HG02623 (cell line): ENCODE measurements at regions not wholly inside any gene's neighbourhood (a gene's known extent, or its start where the extent isn't known, plus 50 kb on each side); places are given as distances from the start of the nearest gene placed in this dataset.

ENCODE experiments used
- ATAC-seq: cut with Tn5 transposase; IDR thresholded peaks from one replicate; pipeline ENCODE4 v1.9.1; 2021; ENCODE audit warnings: moderate library complexity; ENCODE audit not compliant: unreplicated experiment

DNA sequence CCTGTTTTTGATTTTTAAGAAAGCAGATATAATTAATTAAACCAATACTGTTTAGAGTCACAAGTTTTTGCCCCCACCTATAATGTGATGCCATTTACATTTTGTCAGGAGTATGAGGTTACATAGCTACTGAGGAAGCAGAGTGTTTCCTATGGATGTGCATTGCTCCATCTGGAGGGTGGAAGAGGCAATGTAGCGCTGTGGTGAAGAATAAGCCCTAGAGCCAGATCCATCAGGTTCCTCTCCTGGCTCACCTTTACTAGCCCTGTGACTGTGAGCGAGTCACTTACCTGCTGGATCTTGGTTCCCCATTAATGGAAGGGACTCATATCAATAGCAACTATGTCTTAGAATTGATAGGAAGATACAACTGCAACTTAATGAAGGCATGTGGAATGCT lies 216.0 kb downstream of the GPAM start:
- ATAC-seq: no peak

- ATAC-seq: no peak
Measured at GRCh38 chr10:111968647-111969046, 214.9 kb downstream of the GPAM start.

GRCh38 chr10:111970111-111970510 lies 213.5 kb downstream of the GPAM start:
- ATAC-seq: no peak

- no peak for ATAC-seq
Measured at GRCh38 chr10:111972109-111972508, 211.5 kb downstream of the GPAM start.

GRCh38 chr10:111973306-111973705 lies 210.3 kb downstream of the GPAM start:
- no peak for ATAC-seq

DNA sequence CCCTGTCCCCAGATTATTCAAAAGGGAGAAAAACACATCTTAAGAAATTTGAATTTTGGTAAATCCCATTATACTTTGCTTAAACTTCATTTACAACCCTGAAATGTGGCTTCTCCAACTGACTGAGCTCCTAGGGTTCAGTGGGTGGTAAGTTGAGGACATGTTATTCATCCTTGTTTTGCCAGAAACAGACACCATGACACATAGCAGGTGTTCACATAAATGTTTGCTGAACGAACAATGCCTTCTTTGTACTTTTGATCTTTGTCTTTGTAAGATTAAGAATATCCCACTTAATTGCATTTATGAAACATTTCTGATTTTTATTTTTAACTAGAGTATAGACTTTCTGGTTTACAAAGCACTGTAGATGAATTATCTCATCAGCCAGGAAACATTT lies 209.7 kb downstream of the GPAM start:
- no peak for ATAC-seq

GRCh38 chr10:111974325-111974724 lies 209.2 kb downstream of the GPAM start:
- ATAC-seq: no peak

GRCh38 chr10:111976557-111976956 lies 207.0 kb downstream of the GPAM start:
- ATAC-seq: no peak

DNA sequence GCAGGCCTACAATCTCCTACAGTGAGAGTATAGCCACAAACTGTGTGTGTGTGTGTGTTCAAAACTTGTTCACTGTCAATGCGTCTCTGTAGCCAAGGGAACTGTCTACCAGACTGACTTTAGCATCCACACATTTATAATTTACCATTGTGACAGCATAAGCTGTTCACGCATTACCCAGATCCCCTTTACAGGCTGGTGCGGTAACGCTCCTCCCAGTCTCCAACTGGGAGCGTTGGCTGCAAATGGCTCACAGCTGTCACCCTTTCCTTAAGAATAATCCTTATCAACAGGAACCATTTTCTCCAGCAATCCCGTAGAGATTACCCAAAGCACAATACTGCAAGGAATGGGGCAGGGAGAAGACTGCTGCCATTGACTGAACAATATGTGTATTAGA lies 199.5 kb downstream of the GPAM start:
- ATAC-seq: no peak

DNA sequence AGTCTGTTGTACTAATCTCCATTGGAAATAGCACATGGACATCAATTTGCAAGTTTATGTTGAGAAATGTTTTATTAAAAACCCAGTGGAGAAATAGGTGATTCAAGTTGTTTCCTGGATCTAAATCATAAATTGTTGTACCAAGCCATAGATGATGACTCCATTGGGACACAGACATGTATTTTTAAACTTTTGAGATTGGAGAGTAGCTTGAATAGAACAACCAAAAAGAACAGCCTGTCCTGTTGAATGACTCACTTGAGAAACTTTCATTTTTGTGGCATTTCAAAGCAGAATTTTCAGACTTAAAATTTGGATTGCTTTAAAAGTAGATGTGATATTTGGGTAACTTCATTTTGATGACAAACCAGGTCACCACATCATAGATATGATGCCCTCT lies 197.5 kb downstream of the GPAM start:
- no peak for ATAC-seq

DNA sequence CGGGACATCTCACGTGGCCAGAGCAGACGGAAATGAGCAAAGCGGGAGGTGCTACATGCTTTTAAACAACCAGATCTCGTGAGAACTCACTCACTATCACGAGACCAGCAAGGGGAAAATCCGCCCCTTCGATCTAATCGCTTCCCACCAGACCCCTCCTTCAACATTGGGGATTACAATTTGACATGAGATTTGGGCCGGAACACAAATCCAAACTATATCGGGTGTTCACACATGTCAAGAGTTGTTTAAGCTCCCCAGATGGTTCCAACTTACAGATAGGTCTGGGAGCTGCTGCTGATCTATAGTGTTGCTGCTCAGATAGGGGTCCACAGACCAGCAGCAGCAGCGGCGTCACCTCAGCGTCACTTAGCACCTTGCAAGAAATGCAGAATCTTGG lies 194.9 kb downstream of the GPAM start:
- no peak for ATAC-seq

DNA sequence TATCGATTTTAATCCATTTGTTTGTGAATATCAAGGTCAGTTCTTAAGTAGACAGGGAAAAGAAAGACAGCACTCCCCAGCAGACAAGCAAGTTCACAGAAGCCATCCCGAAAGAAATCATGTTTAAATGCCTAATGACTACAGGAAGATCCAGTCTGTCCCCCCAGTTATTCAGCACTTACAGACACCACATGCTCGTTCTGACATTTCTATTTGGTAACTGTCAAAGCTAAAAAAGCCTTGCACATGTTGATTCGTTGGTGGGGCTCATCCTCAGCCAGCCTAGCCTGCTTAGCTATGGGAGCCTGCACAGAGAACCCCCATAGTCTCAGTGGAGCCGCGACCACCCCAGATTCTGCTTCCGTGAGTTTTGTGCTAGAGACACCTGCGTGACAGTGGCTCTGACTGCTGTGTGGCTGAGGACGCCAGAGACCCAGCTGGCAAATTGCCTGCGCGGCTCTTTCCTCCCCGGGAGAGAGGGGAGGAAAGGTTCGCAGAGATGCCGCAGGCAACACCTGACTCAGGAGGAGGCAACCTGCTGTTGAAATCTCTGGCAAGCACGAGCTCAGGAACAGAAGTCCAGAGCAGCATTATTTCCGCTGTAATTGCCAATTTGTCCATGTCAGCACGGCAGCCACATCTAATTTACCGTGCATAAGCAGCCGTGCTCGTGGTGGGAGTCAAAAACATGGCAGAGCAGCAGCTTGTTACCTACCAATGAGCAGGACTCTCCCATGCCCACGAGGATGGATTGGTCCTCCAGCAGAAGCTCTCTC lies 194.2 kb downstream of the GPAM start:
- no peak for ATAC-seq

GRCh38 chr10:111990734-111991133 lies 192.8 kb downstream of the GPAM start:
- no peak for ATAC-seq

- no peak for ATAC-seq
Measured at GRCh38 chr10:111993321-111993720, 190.2 kb downstream of the GPAM start.

- ATAC-seq: no peak
Measured at GRCh38 chr10:111993872-111994426, 189.6 kb downstream of the GPAM start.

DNA sequence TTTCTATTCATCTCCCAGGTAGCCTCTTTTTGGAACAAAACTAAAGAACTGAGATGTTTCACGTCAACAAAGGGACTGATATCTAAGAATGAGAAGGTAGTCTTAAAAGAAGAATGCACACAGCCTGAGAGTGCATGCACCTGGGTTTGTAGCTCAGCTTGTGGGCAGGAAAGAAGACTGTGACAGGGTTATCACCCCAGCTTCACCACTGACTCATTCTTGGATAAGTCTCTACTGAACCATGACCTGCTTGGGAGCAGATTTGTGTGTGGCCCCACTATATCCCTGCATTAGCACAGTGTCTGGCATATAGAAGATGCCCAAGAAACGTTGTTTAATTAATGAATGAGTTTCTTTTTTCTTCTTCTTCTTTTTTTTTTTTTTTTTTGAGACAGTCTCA lies 187.5 kb downstream of the GPAM start:
- peak; percentile 97 for ATAC-seq

DNA sequence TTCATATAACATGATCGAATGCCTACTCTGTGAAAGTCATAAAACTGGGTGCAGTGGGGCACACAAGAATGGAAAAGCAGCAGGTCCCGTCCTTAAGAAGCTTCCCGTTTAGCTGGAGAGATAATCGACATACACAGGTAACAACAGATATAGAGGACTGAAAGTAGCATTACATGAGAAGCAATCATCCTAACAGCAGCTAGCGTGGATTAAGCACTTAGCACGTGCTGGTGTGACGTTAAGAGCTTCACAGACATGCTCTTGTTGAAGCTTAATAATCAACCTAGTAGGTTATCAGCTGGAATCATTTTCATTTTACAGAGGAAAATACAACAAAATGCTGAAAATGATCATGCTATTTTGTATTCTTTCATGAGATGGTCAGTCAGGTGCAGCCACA lies 184.8 kb downstream of the GPAM start:
- ATAC-seq: no peak

- no peak for ATAC-seq
Measured at GRCh38 chr10:111999205-111999914, 184.2 kb downstream of the GPAM start.

- no peak for ATAC-seq
Measured at GRCh38 chr10:111999915-112000302, 183.7 kb downstream of the GPAM start.

DNA sequence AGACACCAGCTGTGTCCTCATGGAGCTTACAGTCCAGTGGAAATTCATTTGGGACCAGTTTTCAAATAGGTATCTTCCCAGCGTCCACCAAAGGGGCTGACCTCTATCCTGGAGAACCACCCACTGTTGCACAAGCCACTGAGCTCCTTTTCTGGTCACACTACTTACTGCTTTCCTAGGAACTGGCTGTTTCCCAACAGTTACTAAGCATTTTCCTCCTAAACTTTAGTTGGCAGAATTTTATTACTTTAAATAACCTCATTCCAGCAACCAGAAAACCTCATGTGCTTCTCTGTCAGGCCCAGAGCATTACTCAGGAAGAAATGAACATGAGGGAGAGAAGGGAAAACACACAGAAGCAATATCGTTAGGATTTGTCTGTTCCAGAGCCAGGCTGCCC lies 183.1 kb downstream of the GPAM start:
- ATAC-seq: no peak

- ATAC-seq: no peak
Measured at GRCh38 chr10:112002206-112002605, 181.4 kb downstream of the GPAM start.

DNA sequence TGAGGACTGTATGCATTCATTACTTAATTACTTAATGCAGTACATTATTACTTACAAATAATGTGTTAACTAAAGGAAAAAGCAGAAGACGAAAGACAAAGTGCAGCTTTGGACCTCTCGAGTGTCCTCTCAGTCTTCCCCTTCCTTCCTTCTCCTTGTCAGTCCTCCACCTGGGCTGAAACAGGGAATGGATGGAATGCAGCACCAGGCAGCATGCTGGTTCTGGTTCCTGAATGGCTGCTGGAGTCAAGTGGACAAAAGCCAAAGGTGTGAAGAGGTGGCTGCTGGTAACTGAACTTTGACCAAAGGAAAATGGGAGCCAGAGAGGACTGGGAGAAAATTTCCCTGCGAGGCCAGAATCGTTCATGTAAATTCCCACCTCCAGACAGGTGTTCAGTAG lies 179.5 kb downstream of the GPAM start:
- no peak for ATAC-seq
